ENCODE measurements at regions not wholly inside any gene's neighbourhood (a gene's known extent, or its start where the extent isn't known, plus 50 kb on each side); places are given as distances from the start of the nearest gene placed in this dataset.

- no peak for TF ChIP-seq SUZ12 (IDR thresholded peaks at IDR 0.05; ENCODE audit: extremely low read depth, insufficient read depth, insufficient read length)
- no peak for TF ChIP-seq ZNF274 (IDR thresholded peaks at IDR 0.05; ENCODE audit: low read depth, low read length)
- no peak for TF ChIP-seq YY1 (IDR thresholded peaks at IDR 0.05; ENCODE audit: insufficient read depth, insufficient read length)
These were observed 62.8 kb upstream of the CD93 start for GRCh38 chr20:23148731-23149570.
